HG02943 (cell line): ENCODE measurements at regions not wholly inside any gene's neighbourhood (a gene's known extent, or its start where the extent isn't known, plus 50 kb on each side); places are given as distances from the start of the nearest gene placed in this dataset.

Experiments used
- ATAC-seq: cut with Tn5 transposase; IDR thresholded peaks from one replicate; pipeline ENCODE4 v1.9.1; 2021; ENCODE audit warnings: mild to moderate bottlenecking, low read depth, moderate library complexity; ENCODE audit not compliant: unreplicated experiment

GRCh38 chr5:128591598-128592455 is 53.8 kb upstream of the FBN2 start:
- ATAC-seq = no peak

- ATAC-seq = no peak
These were observed 58.0 kb upstream of the FBN2 start for GRCh38 chr5:128596071-128596470.

GRCh38 chr5:128597156-128597555 is 59.1 kb upstream of the FBN2 start:
- no peak for ATAC-seq

DNA sequence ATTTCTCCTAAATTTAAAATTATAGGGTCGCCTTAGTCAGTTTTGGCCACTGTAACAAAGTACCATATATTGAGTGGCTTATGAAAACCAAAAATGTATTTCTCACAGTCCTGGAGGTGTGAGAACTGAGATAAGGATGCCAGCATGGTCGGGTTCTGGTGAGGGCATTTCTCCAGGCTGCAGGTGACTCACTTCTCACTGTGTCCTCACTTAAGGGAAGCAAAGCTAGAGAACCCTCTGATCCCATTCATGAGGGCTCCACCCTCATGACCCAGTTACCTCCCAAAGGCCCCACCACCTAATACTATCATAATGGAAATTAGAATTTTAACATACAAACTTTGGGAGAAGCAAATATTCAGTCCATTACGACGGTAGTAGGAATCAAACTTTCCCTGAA is 75.1 kb upstream of the FBN2 start:
- no peak for ATAC-seq

GRCh38 chr5:128613766-128614165 is 75.7 kb upstream of the FBN2 start:
- ATAC-seq = no peak

- no peak for ATAC-seq
These were observed 77.5 kb upstream of the FBN2 start for GRCh38 chr5:128615578-128615977.

DNA sequence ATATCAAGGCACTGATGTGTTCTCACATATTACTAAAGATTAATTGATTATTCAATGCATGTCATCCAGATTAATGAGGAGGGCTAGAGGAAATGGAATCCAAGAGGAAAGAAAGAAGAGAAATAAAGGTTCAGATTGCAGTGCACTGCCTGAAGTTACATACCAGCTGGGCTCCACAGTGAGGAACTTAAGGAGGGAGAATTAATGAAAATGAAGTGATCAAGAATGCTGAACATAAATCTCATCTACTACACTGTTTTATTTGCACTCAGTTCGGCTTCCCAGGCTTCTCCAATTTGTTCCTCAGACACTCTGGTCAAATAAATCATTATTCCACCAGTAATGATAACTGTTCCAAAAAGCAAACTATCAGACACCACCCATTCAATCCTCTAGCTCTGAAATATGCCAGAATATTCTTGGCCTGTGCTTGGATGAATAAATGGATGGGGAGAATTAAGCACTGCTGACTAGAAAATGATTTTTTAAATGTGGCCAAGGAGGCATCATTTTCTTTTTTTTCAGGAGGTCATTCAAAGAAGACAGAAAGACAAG is 88.6 kb upstream of the FBN2 start:
- ATAC-seq = no peak

- ATAC-seq = no peak
These were observed 89.9 kb upstream of the FBN2 start for GRCh38 chr5:128627939-128628338.

DNA sequence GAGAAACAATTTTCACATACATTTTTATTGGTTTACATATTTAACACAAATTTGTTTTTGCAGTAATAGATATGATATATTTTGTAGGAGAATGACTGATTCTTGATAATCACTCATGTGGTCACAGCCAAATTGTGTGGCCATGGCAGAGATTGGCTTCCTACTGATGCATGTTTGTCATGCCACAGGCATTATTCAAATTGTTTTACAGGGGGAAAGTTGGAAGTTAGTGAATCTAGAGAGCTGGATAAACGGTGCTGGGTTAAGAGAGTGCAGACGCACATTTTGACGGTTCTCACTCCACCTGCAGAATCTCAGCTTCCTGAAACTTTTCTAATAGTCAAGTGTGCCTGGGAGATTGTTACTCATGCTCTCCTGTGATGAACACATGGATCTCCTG is 91.1 kb upstream of the FBN2 start:
- ATAC-seq = no peak

DNA sequence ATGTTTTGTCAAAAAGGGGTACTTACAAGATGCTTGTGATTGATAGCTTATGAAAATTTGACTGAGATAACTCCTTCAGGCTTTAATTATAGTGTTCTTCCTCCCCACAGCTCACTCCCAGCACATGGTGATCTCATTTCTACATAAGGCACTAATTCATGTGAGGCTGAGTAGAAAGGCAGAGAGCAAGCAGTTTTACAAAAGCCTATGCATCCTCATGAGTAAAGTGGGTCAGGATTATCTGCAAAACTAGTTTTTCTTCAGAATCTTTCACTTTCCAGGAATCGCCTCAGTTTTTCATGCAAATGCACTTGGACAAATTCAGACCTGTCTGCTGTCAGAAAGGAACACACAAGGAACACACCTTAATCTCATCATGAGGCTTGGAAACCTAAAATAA is 92.1 kb upstream of the FBN2 start:
- no peak for ATAC-seq

DNA sequence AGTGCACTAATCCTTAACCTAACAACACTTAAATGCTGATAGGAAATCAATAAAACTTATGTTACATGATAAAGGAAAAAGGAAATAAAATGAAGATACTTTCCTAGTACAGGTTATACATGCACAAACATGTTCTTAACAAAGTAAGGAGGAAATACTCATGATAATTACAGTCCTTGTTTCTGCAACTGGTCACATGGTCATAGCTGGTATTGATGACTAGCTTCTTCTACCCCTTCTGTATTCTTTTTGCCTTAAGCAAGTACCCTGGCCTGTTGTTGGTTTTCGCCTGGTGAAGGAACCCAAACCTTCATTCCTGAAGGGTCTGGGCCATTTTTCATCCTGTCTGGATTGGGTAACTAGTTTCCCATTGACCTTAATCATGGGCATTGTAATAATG is 93.7 kb upstream of the FBN2 start:
- ATAC-seq = no peak

- ATAC-seq = no peak
These were observed 94.2 kb upstream of the FBN2 start for GRCh38 chr5:128632264-128632663.

GRCh38 chr5:128633901-128634300 is 95.9 kb upstream of the FBN2 start:
- ATAC-seq = no peak

- no peak for ATAC-seq
These were observed 97.3 kb upstream of the FBN2 start for GRCh38 chr5:128635379-128635778.

DNA sequence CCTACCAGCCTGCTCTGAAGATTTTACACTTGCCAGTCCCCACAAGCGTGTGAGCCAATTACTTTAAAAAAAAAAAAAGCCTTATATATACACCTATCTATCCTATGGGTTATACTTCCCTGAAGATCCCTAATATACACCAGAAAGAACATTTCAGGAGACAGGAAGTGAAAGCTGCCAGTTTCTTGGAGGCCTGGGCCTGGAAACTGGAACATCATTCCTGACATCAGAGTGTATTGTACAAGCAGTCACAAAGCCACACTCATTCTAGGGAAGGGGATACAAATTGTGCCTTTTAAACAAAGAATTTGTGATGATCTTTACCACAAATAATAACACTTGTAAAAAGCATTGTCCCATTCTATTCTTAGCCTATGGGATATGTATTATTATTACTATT is 98.3 kb upstream of the FBN2 start:
- no peak for ATAC-seq

DNA sequence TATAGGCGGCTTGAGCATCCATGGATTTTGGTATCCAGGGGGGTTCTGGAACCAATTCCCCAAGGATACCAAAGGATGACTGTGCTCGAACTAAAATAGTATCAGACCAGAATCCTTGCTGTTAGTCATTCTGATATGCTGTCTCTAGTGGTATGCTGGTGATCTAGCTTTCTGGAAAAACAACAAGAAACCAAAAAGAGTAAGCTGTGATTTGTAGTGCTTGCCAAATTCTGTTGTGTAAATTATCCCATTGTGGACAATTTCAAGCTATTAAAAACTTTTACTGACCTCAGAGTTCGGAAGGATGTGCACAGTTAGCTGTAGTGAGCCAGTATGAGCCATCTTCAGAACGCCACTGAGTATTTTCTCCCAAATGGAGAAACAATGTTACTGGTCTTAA is 99.0 kb upstream of the FBN2 start:
- no peak for ATAC-seq

- no peak for ATAC-seq
These were observed 103.8 kb upstream of the FBN2 start for GRCh38 chr5:128641861-128642260.

- ATAC-seq = no peak
These were observed 106.8 kb upstream of the FBN2 start for GRCh38 chr5:128644863-128645262.

GRCh38 chr5:128645581-128645980 is 107.5 kb upstream of the FBN2 start:
- ATAC-seq = no peak

DNA sequence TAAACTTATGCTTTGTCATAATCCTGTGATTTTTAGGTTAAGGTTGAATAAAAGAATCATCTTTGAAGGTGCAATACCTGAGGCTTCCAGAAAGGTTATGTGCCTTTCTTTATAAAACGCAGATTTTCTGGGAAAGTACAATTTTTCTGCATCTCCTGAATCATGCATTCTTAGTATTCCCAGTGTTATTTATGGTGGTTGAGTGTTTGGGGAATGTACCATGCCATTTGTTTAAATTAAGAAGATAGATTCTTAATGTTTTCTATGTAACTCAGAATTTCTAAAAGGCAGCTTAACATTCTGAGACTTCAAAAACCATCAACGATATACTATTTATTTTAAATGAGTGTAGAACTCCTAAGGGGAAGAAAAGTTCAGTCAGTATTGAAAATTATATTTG is 108.1 kb upstream of the FBN2 start:
- ATAC-seq = no peak

- ATAC-seq = no peak
These were observed 111.1 kb upstream of the FBN2 start for GRCh38 chr5:128649192-128649591.

DNA sequence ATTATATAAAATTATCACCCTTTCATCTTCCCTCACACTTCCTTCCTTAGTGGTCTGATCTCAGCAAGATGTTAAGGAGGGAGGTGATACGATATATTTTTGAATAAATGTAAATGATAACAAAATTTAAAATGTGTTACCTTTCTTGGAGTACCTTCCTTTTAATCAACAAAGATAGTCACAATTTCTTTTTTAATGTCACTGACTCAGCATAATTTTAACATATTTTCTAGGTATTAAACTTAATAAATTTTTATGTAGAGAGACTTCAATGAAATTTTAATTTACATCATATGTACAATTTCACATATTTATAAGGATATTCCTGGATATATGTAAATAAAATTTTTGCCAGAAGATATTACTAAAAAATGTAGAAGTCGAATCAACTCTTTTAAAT is 125.0 kb upstream of the FBN2 start:
- ATAC-seq = no peak
